SU-DHL-6 (cell line): ENCODE measurements at regions not wholly inside any gene's neighbourhood (a gene's known extent, or its start where the extent isn't known, plus 50 kb on each side); places are given as distances from the start of the nearest gene placed in this dataset.

ENCODE experiments used
- EZH2phosphoT487 ChIP-seq: fragments of 200-600 bp; sonication (generic), shearing (Covaris generic); conservative IDR thresholded peaks from 2 replicates; pipeline ENCODE4 v1.6.1; 2018; ENCODE audit warnings: mild to moderate bottlenecking, antibody characterized with exemption, low read length, moderate library complexity, mixed read lengths
- TF ChIP-seq, protein P1 (sequence below): fragments of 200-600 bp; sonication (generic); IDR thresholded peaks from one replicate; pipeline ENCODE4 v1.5.1; 2017; ENCODE audit warnings: antibody characterized with exemption, mild to moderate bottlenecking, low read length, moderate library complexity; ENCODE audit not compliant: insufficient read depth, poor library complexity, severe bottlenecking

DNA sequence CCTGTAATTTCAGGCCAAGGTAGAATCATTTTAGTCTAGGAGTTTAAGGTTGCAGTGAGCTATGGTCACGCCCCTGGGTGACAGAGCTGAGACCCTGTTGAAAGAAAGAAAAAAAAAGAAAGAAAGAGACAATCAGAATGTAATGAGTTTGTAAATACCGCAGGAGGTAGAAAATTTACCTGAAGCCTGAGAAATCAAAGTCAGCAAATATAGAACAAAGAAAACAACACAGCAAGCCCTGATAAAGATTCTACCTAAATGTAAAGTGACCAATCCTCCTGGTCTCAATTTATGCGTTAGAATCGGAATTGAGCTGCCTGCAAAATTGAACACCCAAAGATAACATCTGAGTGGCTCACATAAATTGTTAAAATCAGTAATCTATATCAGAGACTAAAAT, 146.5 kb upstream of the ZNF184 start:
- TF ChIP-seq, protein P1, sequence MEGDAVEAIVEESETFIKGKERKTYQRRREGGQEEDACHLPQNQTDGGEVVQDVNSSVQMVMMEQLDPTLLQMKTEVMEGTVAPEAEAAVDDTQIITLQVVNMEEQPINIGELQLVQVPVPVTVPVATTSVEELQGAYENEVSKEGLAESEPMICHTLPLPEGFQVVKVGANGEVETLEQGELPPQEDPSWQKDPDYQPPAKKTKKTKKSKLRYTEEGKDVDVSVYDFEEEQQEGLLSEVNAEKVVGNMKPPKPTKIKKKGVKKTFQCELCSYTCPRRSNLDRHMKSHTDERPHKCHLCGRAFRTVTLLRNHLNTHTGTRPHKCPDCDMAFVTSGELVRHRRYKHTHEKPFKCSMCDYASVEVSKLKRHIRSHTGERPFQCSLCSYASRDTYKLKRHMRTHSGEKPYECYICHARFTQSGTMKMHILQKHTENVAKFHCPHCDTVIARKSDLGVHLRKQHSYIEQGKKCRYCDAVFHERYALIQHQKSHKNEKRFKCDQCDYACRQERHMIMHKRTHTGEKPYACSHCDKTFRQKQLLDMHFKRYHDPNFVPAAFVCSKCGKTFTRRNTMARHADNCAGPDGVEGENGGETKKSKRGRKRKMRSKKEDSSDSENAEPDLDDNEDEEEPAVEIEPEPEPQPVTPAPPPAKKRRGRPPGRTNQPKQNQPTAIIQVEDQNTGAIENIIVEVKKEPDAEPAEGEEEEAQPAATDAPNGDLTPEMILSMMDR, result no peak
- TF ChIP-seq EZH2phosphoT487, result no peak
